AG09309 (cell line): ENCODE measurements at regions not wholly inside any gene's neighbourhood (a gene's known extent, or its start where the extent isn't known, plus 50 kb on each side); places are given as distances from the start of the nearest gene placed in this dataset.

ENCODE experiments used
- DNase-seq: peaks from one replicate; pipeline ENCODE4 v3.0.0-alpha.2; 2010; ENCODE audit warnings: low read depth
- H3K4me3 ChIP-seq: 2 replicates; pipeline ENCODE4 v1.5.1; 2011; ENCODE audit warnings: mild to moderate bottlenecking, low read depth, low read length, moderate library complexity; ENCODE audit not compliant: control insufficient read depth
- CTCF ChIP-seq: IDR thresholded peaks from 2 replicates; pipeline ENCODE4 v1.5.1; 2011; ENCODE audit warnings: mild to moderate bottlenecking, low read depth, low read length, inconsistent platforms; ENCODE audit not compliant: insufficient read depth, control insufficient read depth; ENCODE audit errors: missing control alignments

GRCh38 chr12:132411457-132411856 lies 78.5 kb upstream of the FBRSL1 start:
- no peak for TF ChIP-seq CTCF

GRCh38 chr12:132410849-132411248 lies 79.1 kb upstream of the FBRSL1 start:
- no peak overlapping the region for H3K4me3 ChIP-seq
- DNase-seq, result no peak
- TF ChIP-seq CTCF, result no peak

More at GRCh38 chr12:132411457-132411856, 78.5 kb upstream of the FBRSL1 start:
- H3K4me3 ChIP-seq, result no peak overlapping the region
- DNase-seq, result no peak

GRCh38 chr12:132410296-132410625 lies 79.7 kb upstream of the FBRSL1 start:
- no peak for DNase-seq
- no peak overlapping the region for H3K4me3 ChIP-seq
- no peak for TF ChIP-seq CTCF

GRCh38 chr12:132409495-132410295 lies 80.3 kb upstream of the FBRSL1 start:
- no peak for DNase-seq
- no peak for TF ChIP-seq CTCF
- H3K4me3 ChIP-seq, result no peak overlapping the region

GRCh38 chr12:132408626-132409494 lies 79.5 kb upstream of the GALNT9 start:
- H3K4me3 ChIP-seq, result no peak overlapping the region
- no peak for DNase-seq
- no peak for TF ChIP-seq CTCF

GRCh38 chr12:132407992-132408391 lies 78.6 kb upstream of the GALNT9 start:
- no peak for DNase-seq
- no peak for TF ChIP-seq CTCF

More at GRCh38 chr12:132407992-132408391, 78.6 kb upstream of the GALNT9 start:
- H3K4me3 ChIP-seq, result no peak overlapping the region
